HEK293 (cell line): ENCODE measurements at regions not wholly inside any gene's neighbourhood (a gene's known extent, or its start where the extent isn't known, plus 50 kb on each side); places are given as distances from the start of the nearest gene placed in this dataset.

Source experiments
- CTCF ChIA-PET: fragments of 350-600 bp; formaldehyde crosslinking; extraction: SDS; loops from one replicate; lab custom pipeline; 2021; ENCODE audit warnings: antibody characterized with exemption; lab: Yijun Ruan, JAX
- POLR2A ChIA-PET: fragments of 300-600 bp; formaldehyde crosslinking; extraction: SDS; loops from one replicate; lab custom pipeline; 2020; ENCODE audit warnings: antibody characterized with exemption, inconsistent platforms; lab: Yijun Ruan, JAX
- H3K27ac ChIP-seq: fragments of 200-500 bp; sonication (Bioruptor generic); 2 replicates; pipeline ENCODE4 v1.5.1; 2014; ENCODE audit warnings: low read depth, low read length, control low read depth, inconsistent platforms; ENCODE audit errors: extremely low read depth
- H3K36me3 ChIP-seq, 2 experiments: fragments of 200-500 bp in 1 of 2; sonication (Bioruptor generic) in 1 of 2; 1 replicate in 1 of 2; 2 replicates in 1 of 2; pipeline ENCODE4 v1.5.1; 2014 to 2017; ENCODE audit warnings: inconsistent platforms in 2 of 2, low read length in 2 of 2; ENCODE audit not compliant: control insufficient read depth in 2 of 2, insufficient read depth in 1 of 2
- H3K4me1 ChIP-seq: fragments of 200-500 bp; sonication (Bioruptor generic); 2 replicates; pipeline ENCODE4 v1.5.1; 2014; ENCODE audit warnings: mild to moderate bottlenecking, low read length, inconsistent platforms; ENCODE audit not compliant: control insufficient read depth, insufficient read depth
- H3K4me3 ChIP-seq: 2 replicates; pipeline ENCODE4 v1.5.1; 2011; ENCODE audit warnings: low read depth, mild to moderate bottlenecking, control low read depth, low read length, moderate library complexity
- H3K9me3 ChIP-seq: fragments of 200-500 bp; sonication (Bioruptor generic); 2 replicates; pipeline ENCODE4 v1.5.1; 2014; ENCODE audit warnings: low read depth, low read length, inconsistent platforms; ENCODE audit not compliant: control insufficient read depth, insufficient read depth
- AEBP2 ChIP-seq: fragments of 450-650 bp; formaldehyde crosslinking; IDR thresholded peaks from 2 replicates; pipeline ENCODE4 v1.5.1; 2016; ENCODE audit warnings: missing biosample characterization, missing genetic modification characterization, borderline replicate concordance
- RBAK ChIP-seq: fragments of 450-650 bp; formaldehyde crosslinking; IDR thresholded peaks from 2 replicates; pipeline ENCODE4 v1.5.1; 2016; ENCODE audit warnings: missing biosample characterization, missing genetic modification characterization
- SETDB1 ChIP-seq: IDR thresholded peaks from one replicate; pipeline ENCODE4 v1.6.1; 2017; ENCODE audit warnings: mild to moderate bottlenecking, low read length, moderate library complexity, mixed read lengths; ENCODE audit not compliant: insufficient read length
- ZBTB11 ChIP-seq: fragments of 450-650 bp; formaldehyde crosslinking; conservative IDR thresholded peaks from 2 replicates; pipeline ENCODE4 v1.5.1; 2016; ENCODE audit warnings: low read depth, missing biosample characterization, missing genetic modification characterization
- ZNF174 ChIP-seq: fragments of 450-650 bp; formaldehyde crosslinking; IDR thresholded peaks from 2 replicates; pipeline ENCODE4 v1.5.0; 2017; ENCODE audit warnings: missing biosample characterization, mild to moderate bottlenecking, missing genetic modification characterization
- ZNF274 ChIP-seq, 2 experiments: fragments of 200-500 bp in 1 of 2; fragments of 450-650 bp in 1 of 2; sonication (Bioruptor generic) in 1 of 2; formaldehyde crosslinking in 1 of 2; IDR thresholded peaks; 2 replicates each; pipeline versions ENCODE4 v1.5.1 to v1.6.1; 2014 to 2016; ENCODE audit warnings: borderline replicate concordance in 1 of 2, inconsistent platforms in 1 of 2, low read length in 1 of 2, missing biosample characterization in 1 of 2, missing genetic modification characterization in 1 of 2
- ZNF311 ChIP-seq: fragments of 450-650 bp; formaldehyde crosslinking; IDR thresholded peaks from 2 replicates; pipeline ENCODE4 v1.5.1; 2017; ENCODE audit warnings: missing biosample characterization, missing genetic modification characterization, borderline replicate concordance

- ChIA-PET CTCF (interaction anchor here (0.6 kb wide), 1 partner anchor 1110 kb away, joined by 5 read pairs; no protein-coding TSS in a partner anchor), POLR2A (no interaction called here)
- Histone ChIP-seq H3K4me3 (no peak overlapping the region), H3K27ac (no peak overlapping the region), H3K4me1 (no peaks in the 10 kb centered on the region), H3K9me3 (no peaks in the 10 kb centered on the region), H3K36me3 (no peaks in the 10 kb centered on the region)
- no peak for TF ChIP-seq ZNF311
- TF ChIP-seq ZNF274 (IDR thresholded peaks at IDR 0.05; ENCODE audit: low read length), result no peak
- TF ChIP-seq ZNF274 (tag by site-specific recombination; IDR thresholded peaks at IDR 0.05; ENCODE audit: borderline replicate concordance), result no peak
- no peak for TF ChIP-seq SETDB1
- TF ChIP-seq RBAK, result no peak
- TF ChIP-seq ZNF174 (tag by site-specific recombination), result no peak
- no peak for TF ChIP-seq ZBTB11
- no peak for TF ChIP-seq AEBP2 (tag by site-specific recombination)
These were observed 56.2 kb upstream of the VEPH1 start for GRCh38 chr3:157559401-157559800.
